ENCODE measurements at regions not wholly inside any gene's neighbourhood (a gene's known extent, or its start where the extent isn't known, plus 50 kb on each side); places are given as distances from the start of the nearest gene placed in this dataset.

GRCh38 chr7:69213878-69214277 lies 384.4 kb upstream of the AUTS2 start:
- TF ChIP-seq EZH2 (IDR thresholded peaks at IDR 0.05) (no peak), POLR2AphosphoS5 (IDR thresholded peaks at IDR 0.05; ENCODE audit: borderline replicate concordance, low read depth, low read length) (no peak), FOXP2 (optimal IDR thresholded peaks at IDR 0.05; ENCODE audit: control extremely low read depth, extremely low read length, insufficient read depth) (no peak)
